AG10803 (cell line): ENCODE measurements at regions not wholly inside any gene's neighbourhood (a gene's known extent, or its start where the extent isn't known, plus 50 kb on each side); places are given as distances from the start of the nearest gene placed in this dataset.

ENCODE experiments used
- DNase-seq: peaks from one replicate; pipeline ENCODE4 v3.0.0; 2010; ENCODE audit warnings: low read depth
- H3K4me3 ChIP-seq: 2 replicates; pipeline ENCODE4 v1.5.1; 2011; ENCODE audit warnings: mild to moderate bottlenecking, low read length, control low read depth
- TF ChIP-seq, protein P1 (sequence below): conservative IDR thresholded peaks from 2 replicates; pipeline ENCODE4 v1.5.1; 2011; ENCODE audit warnings: mild to moderate bottlenecking, low read length, control low read depth, inconsistent platforms

DNA sequence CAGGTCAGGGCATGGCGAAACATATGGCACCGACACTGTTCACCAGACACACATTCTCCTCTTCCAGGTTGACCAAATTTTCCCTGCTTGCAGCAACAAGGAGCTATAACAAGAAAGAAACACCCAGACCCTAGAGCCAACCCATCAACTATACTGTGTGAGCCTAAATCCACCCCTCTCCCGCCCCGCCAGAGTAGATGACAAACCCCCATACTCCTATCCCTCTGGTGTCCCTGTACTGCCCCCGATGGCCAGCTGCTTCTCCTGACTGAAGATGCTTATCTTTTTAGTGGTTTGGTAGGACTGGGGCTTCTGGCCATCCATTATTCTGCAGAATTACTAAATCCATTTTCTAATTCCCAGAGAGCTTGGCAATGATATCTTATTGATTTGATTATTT, 70.1 kb upstream of the EEPD1 start:
- DNase-seq, result no peak
- TF ChIP-seq, protein P1, sequence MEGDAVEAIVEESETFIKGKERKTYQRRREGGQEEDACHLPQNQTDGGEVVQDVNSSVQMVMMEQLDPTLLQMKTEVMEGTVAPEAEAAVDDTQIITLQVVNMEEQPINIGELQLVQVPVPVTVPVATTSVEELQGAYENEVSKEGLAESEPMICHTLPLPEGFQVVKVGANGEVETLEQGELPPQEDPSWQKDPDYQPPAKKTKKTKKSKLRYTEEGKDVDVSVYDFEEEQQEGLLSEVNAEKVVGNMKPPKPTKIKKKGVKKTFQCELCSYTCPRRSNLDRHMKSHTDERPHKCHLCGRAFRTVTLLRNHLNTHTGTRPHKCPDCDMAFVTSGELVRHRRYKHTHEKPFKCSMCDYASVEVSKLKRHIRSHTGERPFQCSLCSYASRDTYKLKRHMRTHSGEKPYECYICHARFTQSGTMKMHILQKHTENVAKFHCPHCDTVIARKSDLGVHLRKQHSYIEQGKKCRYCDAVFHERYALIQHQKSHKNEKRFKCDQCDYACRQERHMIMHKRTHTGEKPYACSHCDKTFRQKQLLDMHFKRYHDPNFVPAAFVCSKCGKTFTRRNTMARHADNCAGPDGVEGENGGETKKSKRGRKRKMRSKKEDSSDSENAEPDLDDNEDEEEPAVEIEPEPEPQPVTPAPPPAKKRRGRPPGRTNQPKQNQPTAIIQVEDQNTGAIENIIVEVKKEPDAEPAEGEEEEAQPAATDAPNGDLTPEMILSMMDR, result peak; percentile 17; the same call in 1 of the 2 replicates
- no peak overlapping the region for H3K4me3 ChIP-seq

DNA sequence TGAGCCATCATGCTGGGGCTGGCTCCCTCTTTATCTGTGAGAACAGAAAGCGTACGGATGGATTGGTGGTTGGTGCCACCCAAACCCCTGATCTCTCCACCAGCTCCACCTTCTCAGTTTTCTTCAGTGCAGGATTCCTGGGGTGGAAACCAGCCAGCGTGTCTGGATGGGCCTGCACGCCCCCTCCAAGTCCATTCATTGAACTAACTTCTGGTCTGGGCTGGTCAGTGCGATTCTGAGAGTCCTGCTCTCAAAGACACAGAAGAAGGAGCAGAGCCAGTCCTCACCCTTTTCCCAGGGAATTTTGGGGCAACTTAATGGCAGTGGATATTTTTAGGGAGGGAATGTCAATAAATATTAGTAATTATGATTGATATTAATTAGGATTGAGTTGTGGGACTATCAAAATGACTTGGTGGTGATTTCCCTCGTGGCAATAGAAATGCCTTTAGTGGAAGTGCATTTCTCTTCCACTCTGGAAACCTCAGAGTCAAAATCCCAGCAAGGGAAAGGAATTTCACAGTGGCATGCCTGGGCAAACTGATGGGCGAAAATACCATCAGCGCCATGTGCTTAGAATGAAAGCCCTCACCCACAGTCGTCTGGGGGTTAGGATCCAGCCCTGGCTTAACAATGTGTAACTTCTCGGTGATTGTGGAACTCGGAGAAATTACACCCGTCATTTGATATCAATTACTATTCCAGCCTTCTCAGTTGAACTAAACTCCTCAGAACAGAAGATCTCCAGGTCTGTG, 69.3 kb upstream of the EEPD1 start:
- H3K4me3 ChIP-seq, result no peak overlapping the region
- TF ChIP-seq, protein P1, result no peak
- no peak for DNase-seq

DNA sequence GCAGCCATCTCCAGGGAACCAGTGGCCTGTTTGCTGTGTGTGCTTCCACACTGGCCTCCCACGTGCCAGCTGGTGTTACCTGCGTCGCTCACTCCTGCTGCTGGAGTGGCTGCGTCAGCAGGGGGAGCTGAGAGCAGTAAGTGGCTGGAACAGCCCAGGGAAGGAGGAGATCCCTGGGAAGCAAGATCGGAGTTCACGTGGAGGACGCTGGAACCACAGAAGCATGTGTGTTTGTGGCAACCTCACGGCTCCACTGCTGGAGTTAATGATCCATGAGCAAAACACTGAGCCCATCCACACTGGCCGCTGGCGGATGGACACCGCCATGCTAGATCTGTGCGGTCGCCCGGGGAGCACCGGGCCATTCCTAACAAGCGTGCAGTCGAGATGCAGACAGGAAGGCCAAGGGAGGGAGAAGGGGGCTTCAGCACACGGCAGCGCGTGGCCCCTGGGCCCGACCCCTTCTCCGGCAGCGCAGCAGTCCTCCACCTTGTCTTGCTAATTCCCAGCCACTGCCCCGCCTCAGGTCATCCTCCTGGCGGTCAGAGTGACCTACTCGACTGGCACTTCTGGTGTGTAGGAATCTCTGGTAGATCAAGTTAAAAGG, 68.5 kb upstream of the EEPD1 start:
- TF ChIP-seq, protein P1, result peak; percentile 35
- peak; percentile 58 for DNase-seq
- no peak overlapping the region for H3K4me3 ChIP-seq

DNA sequence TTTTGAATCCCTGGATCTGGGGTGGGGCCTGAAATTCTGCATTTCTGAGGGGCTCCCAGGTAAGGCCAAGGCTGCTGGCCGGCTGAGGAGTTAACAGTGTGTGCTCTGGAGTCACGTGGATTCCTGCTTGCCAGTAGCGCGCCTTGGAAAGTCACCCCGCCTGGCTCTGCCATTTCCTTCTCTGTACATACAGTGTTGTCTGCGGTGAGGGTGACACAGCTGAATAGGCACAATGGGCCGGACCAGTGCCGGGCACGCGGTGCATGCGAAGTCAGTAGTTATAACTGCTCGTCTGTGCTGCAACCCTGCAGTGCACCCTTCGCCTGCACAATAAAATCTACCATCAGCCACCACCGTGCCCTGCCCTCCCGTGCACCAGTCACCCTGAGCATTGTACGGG, 68.0 kb upstream of the EEPD1 start:
- H3K4me3 ChIP-seq, result no peak overlapping the region
- no peak for DNase-seq
- TF ChIP-seq, protein P1, result no peak

DNA sequence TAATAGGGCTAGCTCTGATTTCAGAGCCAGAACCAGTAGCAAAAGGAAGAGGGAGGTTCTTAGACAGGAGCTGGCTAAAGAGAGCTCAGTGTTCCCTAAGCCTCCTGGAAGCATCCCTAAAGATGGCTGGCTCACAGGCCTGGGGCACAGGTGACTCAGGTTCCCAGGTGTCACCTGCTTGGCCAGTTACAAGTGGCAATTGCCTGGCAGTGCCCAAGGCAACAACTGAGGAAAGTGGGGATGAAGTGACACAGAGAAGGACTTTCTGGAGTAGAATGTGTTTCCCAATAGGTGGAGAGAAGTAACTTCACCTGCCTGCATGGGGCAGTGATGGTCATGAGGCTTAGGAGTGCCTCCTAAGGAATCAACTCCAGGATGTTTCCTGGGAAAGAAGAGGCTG, 66.5 kb upstream of the EEPD1 start:
- TF ChIP-seq, protein P1, result no peak

DNA sequence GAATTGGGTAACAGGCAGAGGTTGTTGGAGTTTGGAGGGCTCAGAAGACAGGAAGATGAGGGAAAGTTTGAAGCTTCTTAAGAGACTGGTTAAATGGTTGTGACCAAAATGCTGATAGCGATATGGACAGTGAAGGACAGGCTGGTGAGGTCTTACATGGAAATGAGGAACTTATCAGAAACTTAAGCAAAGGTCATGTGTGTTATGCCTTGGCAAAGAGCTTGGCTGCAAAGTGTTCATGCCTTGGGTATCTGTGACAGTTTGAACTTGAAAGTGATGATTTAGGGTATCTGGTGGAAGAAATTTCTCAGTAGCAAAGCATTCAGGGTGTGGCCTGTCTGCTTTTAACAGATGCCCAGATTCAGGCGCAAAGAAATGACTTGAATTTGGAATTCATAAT, 64.5 kb upstream of the EEPD1 start:
- no peak overlapping the region for H3K4me3 ChIP-seq
- no peak for DNase-seq
- TF ChIP-seq, protein P1, result no peak

More for the DNA sequence above, 66.5 kb upstream of the EEPD1 start:
- DNase-seq, result no peak
- no peak overlapping the region for H3K4me3 ChIP-seq

DNA sequence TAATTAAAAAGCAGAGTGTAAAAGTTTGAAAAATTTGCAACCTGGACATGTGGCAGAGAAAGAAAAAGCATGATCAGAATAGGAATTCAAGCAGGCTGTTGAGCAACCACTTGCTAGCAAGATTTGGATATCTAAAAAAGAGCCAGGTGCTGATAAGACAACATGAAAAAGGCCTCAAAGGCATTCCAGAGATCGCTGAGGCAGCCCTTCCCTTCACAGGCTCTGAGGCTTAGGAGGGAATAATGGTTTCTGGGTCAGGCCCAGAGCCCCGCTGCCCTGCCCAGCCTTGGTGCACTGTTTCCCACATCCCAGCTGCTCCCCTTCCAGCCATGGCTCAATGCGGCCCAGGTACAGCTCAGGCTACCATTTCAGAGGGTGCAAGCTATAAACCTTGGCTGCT, 64.1 kb upstream of the EEPD1 start:
- DNase-seq, result no peak
- no peak overlapping the region for H3K4me3 ChIP-seq
- TF ChIP-seq, protein P1, result no peak
